ENCODE measurements at regions not wholly inside any gene's neighbourhood (a gene's known extent, or its start where the extent isn't known, plus 50 kb on each side); places are given as distances from the start of the nearest gene placed in this dataset.
A peak's percentile ranks its signal among the peaks of the same experiment; 100 is the strongest.

DNA sequence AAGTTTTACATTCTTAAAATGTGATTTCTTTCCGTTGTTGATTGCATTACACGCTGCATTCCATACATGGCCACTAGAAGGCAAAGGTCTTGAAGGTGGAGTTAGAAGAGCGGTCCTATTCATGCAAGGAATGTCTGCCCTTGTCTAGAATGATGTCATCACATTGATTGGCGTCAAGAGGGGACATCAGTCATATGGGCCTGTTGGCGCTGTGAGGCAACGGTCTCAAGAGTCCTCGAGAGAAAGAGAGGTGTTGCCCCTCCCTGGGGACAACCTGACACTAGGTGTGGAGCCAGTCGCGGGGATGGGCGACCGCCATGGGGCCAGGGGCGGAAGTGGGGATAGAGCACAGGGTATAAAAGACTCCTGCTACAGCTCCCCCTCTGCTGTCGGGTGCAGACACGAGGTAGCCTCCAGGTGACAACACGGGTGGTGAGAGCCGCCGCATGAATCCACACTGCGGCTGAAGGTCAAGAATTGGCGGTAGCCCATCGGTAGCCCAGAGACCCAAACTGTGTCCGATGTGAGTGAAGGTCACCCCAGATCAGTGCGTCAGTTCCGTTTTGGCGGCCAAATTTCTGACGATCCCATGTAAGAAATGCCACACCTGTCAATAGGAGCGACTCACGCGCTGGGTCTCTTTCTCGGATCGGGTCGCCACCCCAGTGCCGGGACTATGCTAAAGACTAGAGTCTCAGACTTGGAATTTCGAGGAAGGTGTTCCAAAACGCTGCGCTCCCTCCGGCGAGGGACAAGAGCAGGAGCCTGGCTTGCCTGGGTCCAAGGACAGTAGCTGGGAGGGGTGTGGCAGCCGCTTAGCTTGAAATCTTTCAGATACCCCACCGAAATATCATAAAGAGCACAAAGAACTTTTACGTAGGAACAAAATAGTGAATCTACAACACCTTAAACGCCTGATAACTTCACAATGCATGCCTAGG lies 93.2 kb upstream of the ZNF184 start:
- H3K9me3 ChIP-seq = no peaks in the 10 kb centered on the region
- intact Hi-C loops (cut with DNase I; ENCODE audit: low total_unique reads) = no loop called here
- H3K27ac ChIP-seq = no peak overlapping the region
- no peaks in the 10 kb centered on the region for H3K36me3 ChIP-seq
- H3K27me3 ChIP-seq (replicated peaks in 1 of 7) = peaks cover 3 to 91% (median 63%) of the 10 kb centered on the region in 7 donors
- TF ChIP-seq, protein P1, sequence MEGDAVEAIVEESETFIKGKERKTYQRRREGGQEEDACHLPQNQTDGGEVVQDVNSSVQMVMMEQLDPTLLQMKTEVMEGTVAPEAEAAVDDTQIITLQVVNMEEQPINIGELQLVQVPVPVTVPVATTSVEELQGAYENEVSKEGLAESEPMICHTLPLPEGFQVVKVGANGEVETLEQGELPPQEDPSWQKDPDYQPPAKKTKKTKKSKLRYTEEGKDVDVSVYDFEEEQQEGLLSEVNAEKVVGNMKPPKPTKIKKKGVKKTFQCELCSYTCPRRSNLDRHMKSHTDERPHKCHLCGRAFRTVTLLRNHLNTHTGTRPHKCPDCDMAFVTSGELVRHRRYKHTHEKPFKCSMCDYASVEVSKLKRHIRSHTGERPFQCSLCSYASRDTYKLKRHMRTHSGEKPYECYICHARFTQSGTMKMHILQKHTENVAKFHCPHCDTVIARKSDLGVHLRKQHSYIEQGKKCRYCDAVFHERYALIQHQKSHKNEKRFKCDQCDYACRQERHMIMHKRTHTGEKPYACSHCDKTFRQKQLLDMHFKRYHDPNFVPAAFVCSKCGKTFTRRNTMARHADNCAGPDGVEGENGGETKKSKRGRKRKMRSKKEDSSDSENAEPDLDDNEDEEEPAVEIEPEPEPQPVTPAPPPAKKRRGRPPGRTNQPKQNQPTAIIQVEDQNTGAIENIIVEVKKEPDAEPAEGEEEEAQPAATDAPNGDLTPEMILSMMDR (IDR thresholded peaks at IDR 0.05 in 8 of 11, conservative IDR thresholded peaks at IDR 0.05 in 3 of 11) = no peak
- TF ChIP-seq POLR2A (IDR thresholded peaks at IDR 0.05) = no peak
- H3K4me3 ChIP-seq = peak overlapping the region in 1 of 8 donors; percentile 9
- no peaks in the 10 kb centered on the region for H3K4me1 ChIP-seq
- WGBS, 5 donors = 7 to 12% (median 10%) methylated on average over 22 to 41 of the region's 41 CpGs
- DNase-seq = no peak

GRCh38 chr6:27562027-27562410 lies 89.1 kb upstream of the ZNF184 start:
- Histone ChIP-seq H3K27me3 (replicated peaks in 1 of 7) (peaks cover 3 to 100% (median 92%) of the 10 kb centered on the region in 7 donors), H3K4me3 (no peak overlapping the region), H3K36me3 (no peaks in the 10 kb centered on the region), H3K4me1 (peaks cover 0 to 4% (median 0%) of the 10 kb centered on the region in 6 donors), H3K9me3 (peaks cover 0 to 3% (median 0%) of the 10 kb centered on the region in 8 donors), H3K27ac (no peak overlapping the region)
- TF ChIP-seq POLR2A (IDR thresholded peaks at IDR 0.05) = no peak
- TF ChIP-seq, protein P1 (IDR thresholded peaks at IDR 0.05 in 8 of 11, conservative IDR thresholded peaks at IDR 0.05 in 3 of 11) = no peak
- TF ChIP-seq POLR2AphosphoS5 (IDR thresholded peaks at IDR 0.05) = no peak
- intact Hi-C loops (cut with DNase I; ENCODE audit: low total_unique reads) = no loop called here
- 25 to 31% (median 28%) methylated on average over 11 of the region's 11 CpGs for WGBS, 5 donors
- DNase-seq = no peak

DNA sequence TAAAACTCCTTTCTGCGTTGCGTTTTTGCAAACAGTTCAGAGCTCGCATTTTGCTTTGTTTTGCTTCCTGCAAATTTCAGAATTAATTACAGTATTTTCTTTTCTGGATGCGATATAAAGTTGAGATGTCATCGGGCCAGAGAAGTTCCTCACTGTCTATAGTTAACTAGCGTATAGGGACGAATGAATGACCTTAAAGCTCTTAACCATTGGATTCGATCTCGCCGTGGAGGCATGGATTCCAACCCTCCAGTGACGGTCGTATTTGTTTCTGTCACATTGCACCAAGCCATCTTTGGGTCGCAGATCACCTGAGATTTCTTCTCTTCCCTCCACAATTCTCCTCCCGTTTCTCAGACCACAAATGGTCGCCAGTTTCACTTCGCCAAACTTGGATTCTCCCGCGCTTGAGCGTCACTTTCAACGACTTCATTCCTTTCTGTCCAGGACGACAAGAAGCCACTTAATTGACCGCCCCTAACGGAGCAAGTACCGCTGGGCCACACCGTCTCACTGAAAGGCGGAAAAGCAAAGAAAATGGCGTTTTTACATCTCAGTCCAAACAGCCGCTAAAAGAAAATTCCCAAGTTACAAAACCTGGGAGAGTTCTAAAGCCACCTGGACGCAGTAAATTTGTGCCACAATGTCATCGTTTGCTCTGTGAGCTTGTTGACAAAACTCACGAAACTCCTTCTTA lies 85.3 kb upstream of the ZNF184 start:
- Histone ChIP-seq H3K4me1 (peaks cover 0 to 5% (median 0%) of the 10 kb centered on the region in 6 donors), H3K4me3 (peak overlapping the region in 1 of 8 donors; percentile 19), H3K36me3 (no peaks in the 10 kb centered on the region), H3K27me3 (replicated peaks in 1 of 7) (peaks cover 4 to 100% (median 92%) of the 10 kb centered on the region in 7 donors), H3K9me3 (peaks cover 0 to 18% (median 0%) of the 10 kb centered on the region in 8 donors), H3K27ac (no peak overlapping the region)
- WGBS, 5 donors = 8 to 19% (median 13%) methylated on average over 31 of the region's 31 CpGs
- no peak for DNase-seq
- TF ChIP-seq, protein P1 (IDR thresholded peaks at IDR 0.05 in 8 of 11, conservative IDR thresholded peaks at IDR 0.05 in 3 of 11) = no peak
- no peak for TF ChIP-seq POLR2AphosphoS5 (IDR thresholded peaks at IDR 0.05)
- TF ChIP-seq POLR2A (IDR thresholded peaks at IDR 0.05) = no peak
- intact Hi-C loops (cut with DNase I; ENCODE audit: low total_unique reads) = no loop called here

DNA sequence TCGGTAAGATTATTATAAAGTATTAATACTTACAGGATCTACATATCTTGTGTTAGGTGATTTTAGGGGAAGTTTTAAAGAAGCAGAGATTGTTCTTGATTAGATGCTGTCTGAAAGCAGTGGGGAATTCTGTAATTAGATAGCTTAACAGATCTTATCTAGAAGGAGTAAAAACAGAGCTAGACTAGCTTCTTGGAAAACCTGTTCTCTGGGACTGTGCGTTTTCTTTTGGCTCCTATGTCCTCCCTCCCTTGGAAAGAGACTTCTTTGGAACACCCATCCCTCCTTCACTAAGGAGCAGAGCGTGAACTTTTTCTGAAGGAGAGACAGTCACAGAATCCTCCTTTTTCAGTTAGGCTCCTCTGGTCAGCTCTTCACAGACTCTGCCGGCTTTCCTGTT lies 83.5 kb upstream of the ZNF184 start:
- Histone ChIP-seq H3K36me3 (no peaks in the 10 kb centered on the region), H3K27me3 (replicated peaks in 1 of 7) (peaks cover 4 to 100% (median 90%) of the 10 kb centered on the region in 7 donors), H3K4me1 (peaks cover 0 to 5% (median 0%) of the 10 kb centered on the region in 6 donors), H3K9me3 (peaks cover 0 to 21% (median 0%) of the 10 kb centered on the region in 8 donors), H3K4me3 (no peak overlapping the region), H3K27ac (no peak overlapping the region)
- DNase-seq = no peak
- TF ChIP-seq, protein P1 (IDR thresholded peaks at IDR 0.05 in 8 of 11, conservative IDR thresholded peaks at IDR 0.05 in 3 of 11) = no peak
- TF ChIP-seq POLR2AphosphoS5 (IDR thresholded peaks at IDR 0.05) = no peak
- no peak for TF ChIP-seq POLR2A (IDR thresholded peaks at IDR 0.05)
- 26 to 43% (median 32%) methylated on average over 4 of the region's 4 CpGs for WGBS, 5 donors
- intact Hi-C loops (cut with DNase I; ENCODE audit: low total_unique reads) = no loop called here
